Pancreas (tissue), 10 donors: ENCODE measurements at regions not wholly inside any gene's neighbourhood (a gene's known extent, or its start where the extent isn't known, plus 50 kb on each side); places are given as distances from the start of the nearest gene placed in this dataset.
A peak's percentile ranks its signal among the peaks of the same experiment; 100 is the strongest.

ENCODE experiments used
- ATAC-seq, 4 donors: fragments of 200-7000 bp; cut with Tn5 transposase; one replicate each; pipeline versions ENCODE4 v1.8.0 to v1.9.1; 2020; ENCODE audit warnings: mild to moderate bottlenecking in 4 of 4, moderate library complexity in 4 of 4
- DNase-seq, 6 donors: peaks; one replicate each; pipeline ENCODE4 v3.0.0-alpha.2; 2020
- FAIRE-seq: peaks from 2 replicates; lab custom pipeline; 2012; peaks lifted over from hg19 to GRCh38; lab: Jason Lieb, UNC
- H3K27ac ChIP-seq, 4 donors: fragments of 200-600 bp; sonication (generic); 1 replicate in 3 of 4; 2 replicates in 1 of 4; pipeline versions ENCODE4 v1.5.0 to v1.8.0; 2020
- H3K27me3 ChIP-seq, 4 donors: fragments of 200-600 bp; one replicate each; pipeline ENCODE4 v1.8.0; 2021
- H3K36me3 ChIP-seq, 3 donors: fragments of 200-600 bp; sonication (generic) in 1 of 3; one replicate each; pipeline versions ENCODE4 v1.5.0 to v1.8.0; 2020 to 2021
- H3K4me1 ChIP-seq, 3 donors: fragments of 200-600 bp; one replicate each; pipeline ENCODE4 v1.8.0; 2021
- H3K4me3 ChIP-seq, 4 donors: fragments of 200-600 bp; sonication (generic) in 2 of 4; one replicate each; pipeline versions ENCODE4 v1.5.0 to v1.8.0; 2020 to 2021
- H3K9me3 ChIP-seq, 4 donors: fragments of 200-600 bp; one replicate each; pipeline ENCODE4 v1.8.0; 2021
- CTCF ChIP-seq, 4 donors: fragments of 200-600 bp; sonication (generic) in 3 of 4; IDR thresholded peaks; one replicate each; pipeline versions ENCODE4 v1.5.0 to v1.8.0; 2021; ENCODE audit warnings: antibody characterized with exemption in 4 of 4
- WGBS, 2 donors: extraction: QIAGEN DNeasy Blood & Tissue Kit; methylation state at CpG; one replicate each; pipeline ENCODE4 v1.1.7; 2013; 5-methylcytosine and 5-hydroxymethylcytosine counted together
- intact Hi-C, 3 donors: fragments of 100-400 bp; cut with DNase I; formaldehyde crosslinking; loops; one replicate each; pipeline versions ENCODE4 v1.11.1 to v1.14.2; 2022
- donor health status: healthy with polysubstance abuse.
- donor health status: DM: no; HTN: no; CAD: no; lungs with moderate emphysema.
- donor health status: DM: no; HTN: no; CAD: no.
- donor health status: control.
- donor health status: control.
- donor health status: Bipolar disorder and iron deficiency.
- donor health status: DM: yes; HTN: yes; CAD: no.
- donor health status: DM: no; HTN: no; CAD: no.
- donor health status: DM: no; HTN: no; CAD: no.
- donor health status: DM: yes; HTN: yes; CAD: no.

DNA sequence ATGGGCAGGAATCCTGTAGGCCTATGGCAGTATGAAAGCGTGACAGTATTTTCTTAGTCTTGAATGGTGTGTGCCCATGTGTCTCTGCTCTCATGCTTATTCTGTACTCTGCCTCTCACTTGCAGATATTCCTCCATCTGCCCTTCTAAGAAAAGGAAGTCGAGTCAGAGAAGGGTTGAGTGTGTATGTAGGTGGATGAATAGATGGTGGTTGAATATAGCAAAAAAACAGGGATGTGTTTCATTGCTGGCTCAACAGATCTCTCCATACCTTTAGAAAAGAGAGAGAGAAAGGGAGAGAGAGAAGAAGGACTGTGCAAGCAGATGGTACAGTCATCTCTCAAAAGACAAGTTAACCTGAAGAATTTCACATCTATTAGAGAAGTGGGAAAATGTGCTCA, 381.5 kb downstream of the FBXW7 start:
- FAIRE-seq: no peak
- intact Hi-C loops: no loop called here

GRCh38 chr4:152153476-152154270, 382.2 kb downstream of the FBXW7 start:
- ATAC-seq (no peak), DNase-seq (no peak), FAIRE-seq (no peak)
- H3K4me3 ChIP-seq: no peak overlapping the region
- H3K9me3 ChIP-seq: no peaks in the 10 kb centered on the region
- no peak for TF ChIP-seq CTCF (IDR thresholded peaks at IDR 0.05)
- H3K27me3 ChIP-seq: no peaks in the 10 kb centered on the region
- H3K36me3 ChIP-seq: no peaks in the 10 kb centered on the region
- WGBS, 2 donors: 74 to 90% methylated on average over 8 of the region's 8 CpGs
- no peaks in the 10 kb centered on the region for H3K4me1 ChIP-seq
- no peak overlapping the region for H3K27ac ChIP-seq
- intact Hi-C loops: no loop called here

More for the DNA sequence above, 381.5 kb downstream of the FBXW7 start:
- Histone ChIP-seq H3K27ac (no peak overlapping the region), H3K4me3 (no peak overlapping the region), H3K36me3 (no peaks in the 10 kb centered on the region), H3K9me3 (no peaks in the 10 kb centered on the region), H3K4me1 (no peaks in the 10 kb centered on the region), H3K27me3 (no peaks in the 10 kb centered on the region)
- ATAC-seq: no peak
- no peak for TF ChIP-seq CTCF (IDR thresholded peaks at IDR 0.05)
- no peak for DNase-seq
- 75 to 84% methylated on average over 2 of the region's 2 CpGs for WGBS, 2 donors

- no peak for FAIRE-seq
- 86 to 96% methylated on average over 3 of the region's 3 CpGs for WGBS, 2 donors
- no peak for TF ChIP-seq CTCF (IDR thresholded peaks at IDR 0.05)
Observed at GRCh38 chr4:152150214-152150613, 385.7 kb downstream of the FBXW7 start.

DNA sequence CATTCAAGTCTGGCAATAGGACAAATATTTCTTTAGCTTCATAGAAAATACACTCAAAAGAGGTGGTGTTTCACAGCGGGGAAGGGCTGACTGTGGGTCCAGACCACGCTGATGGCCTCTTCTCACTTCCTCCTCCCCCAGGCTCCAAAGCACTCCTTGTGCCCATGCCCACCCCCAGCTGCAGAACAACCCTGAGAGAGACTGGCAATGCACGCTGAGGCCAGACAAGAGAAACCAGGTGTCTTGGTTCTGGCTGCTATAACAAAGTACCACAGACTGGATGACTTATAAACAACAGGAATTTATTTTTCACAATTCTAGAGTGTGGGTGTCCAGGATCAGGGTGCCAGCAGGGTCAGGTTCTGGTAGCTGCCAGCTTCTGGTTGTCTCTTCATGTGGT, 386.1 kb downstream of the FBXW7 start:
- intact Hi-C loops: no loop called here
- Histone ChIP-seq H3K27ac (no peak overlapping the region), H3K4me1 (no peaks in the 10 kb centered on the region), H3K27me3 (no peaks in the 10 kb centered on the region), H3K4me3 (no peak overlapping the region), H3K9me3 (no peaks in the 10 kb centered on the region), H3K36me3 (no peaks in the 10 kb centered on the region)
- ATAC-seq (no peak), FAIRE-seq (no peak), DNase-seq (no peak)
- TF ChIP-seq CTCF (IDR thresholded peaks at IDR 0.05): no peak
- WGBS, 2 donors: 73 to 90% methylated on average over 3 of the region's 3 CpGs

More at GRCh38 chr4:152150214-152150613, 385.7 kb downstream of the FBXW7 start:
- Histone ChIP-seq H3K4me3 (no peak overlapping the region), H3K9me3 (no peaks in the 10 kb centered on the region), H3K27me3 (no peaks in the 10 kb centered on the region), H3K4me1 (no peaks in the 10 kb centered on the region), H3K36me3 (no peaks in the 10 kb centered on the region), H3K27ac (no peak overlapping the region)
- ATAC-seq (no peak), DNase-seq (no peak)
- intact Hi-C loops: no loop called here

DNA sequence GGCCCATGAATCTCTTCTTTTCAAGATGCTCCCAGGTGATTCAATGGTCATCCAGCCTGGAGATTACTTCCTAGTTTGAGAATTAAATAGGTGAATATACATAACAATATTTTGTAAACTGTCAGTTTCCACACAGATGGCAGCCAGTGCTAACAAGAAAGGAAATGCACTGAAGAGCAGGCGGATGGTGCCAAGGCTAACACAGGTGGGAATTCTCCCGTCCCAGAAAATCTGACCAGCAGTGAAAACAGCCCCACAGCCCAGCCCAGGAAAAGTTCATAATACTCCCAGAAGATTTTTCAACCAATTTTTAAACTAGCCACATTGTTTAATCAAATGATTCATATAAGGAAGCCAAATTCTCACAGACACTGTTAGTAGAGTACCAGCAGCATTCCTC, 387.2 kb upstream of the GATB start:
- H3K27ac ChIP-seq: no peak overlapping the region
- no peaks in the 10 kb centered on the region for H3K36me3 ChIP-seq
- 25 to 34% methylated on average over 2 of the region's 2 CpGs for WGBS, 2 donors
- ATAC-seq (peak in 2 of 4 donors; percentile 54 to 69), DNase-seq (peak in 1 of 6 donors; percentile 13), FAIRE-seq (no peak)
- H3K4me3 ChIP-seq: no peak overlapping the region
- intact Hi-C loops: no loop called here
- H3K27me3 ChIP-seq: no peaks in the 10 kb centered on the region
- TF ChIP-seq CTCF (IDR thresholded peaks at IDR 0.05): no peak
- no peaks in the 10 kb centered on the region for H3K9me3 ChIP-seq
- no peaks in the 10 kb centered on the region for H3K4me1 ChIP-seq
